ENCODE measurements at regions not wholly inside any gene's neighbourhood (a gene's known extent, or its start where the extent isn't known, plus 50 kb on each side); places are given as distances from the start of the nearest gene placed in this dataset.

DNA sequence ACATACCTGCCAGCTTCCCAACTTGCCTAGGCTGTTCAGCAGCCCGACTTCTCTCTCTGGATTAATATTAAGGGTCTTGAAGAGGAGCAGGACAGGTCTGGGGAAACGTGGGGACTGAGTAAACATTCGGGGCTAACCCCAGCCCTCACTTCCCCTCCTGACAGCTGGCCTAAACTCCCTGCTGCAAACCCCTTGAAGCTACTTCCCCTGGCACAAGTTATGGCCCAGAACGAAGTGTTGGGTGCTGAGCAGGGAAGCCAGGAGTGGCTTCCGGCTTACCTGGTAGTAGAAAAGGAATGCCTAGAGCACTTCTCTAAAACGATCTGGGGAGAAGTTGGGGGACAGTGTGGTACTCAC, 200.0 kb downstream of the BCOR start:
- TF ChIP-seq CTCF (conservative IDR thresholded peaks at IDR 0.05; ENCODE audit: low read depth, low read length), result no peak
- no peak for TF ChIP-seq EZH2 (IDR thresholded peaks at IDR 0.05; ENCODE audit: low read length, unreplicated experiment)
